ENCODE measurements at regions not wholly inside any gene's neighbourhood (a gene's known extent, or its start where the extent isn't known, plus 50 kb on each side); places are given as distances from the start of the nearest gene placed in this dataset.

DNA sequence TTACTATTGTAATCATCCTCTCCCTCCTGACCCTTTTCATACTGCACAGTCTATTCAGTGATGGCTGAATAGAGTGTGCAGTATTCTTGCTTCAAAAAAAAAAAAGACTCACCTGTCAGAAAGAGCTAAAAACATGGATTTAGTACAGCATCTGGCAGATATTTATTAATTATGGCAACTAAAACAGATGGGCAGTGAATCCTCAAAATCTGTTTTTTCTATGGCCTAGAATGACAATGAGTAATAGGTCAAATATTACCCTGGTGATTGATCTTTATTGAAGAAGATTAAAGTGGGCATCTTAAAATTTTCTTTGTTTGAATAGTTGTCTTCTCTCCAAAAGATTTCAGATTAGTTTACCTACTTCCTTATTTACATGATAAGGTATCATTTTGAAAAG is 543.6 kb downstream of the FOXG1 start:
- DNase-seq: no peak

- DNase-seq: no peak
Measured at GRCh38 chr14:29310757-29311156, 544.2 kb downstream of the FOXG1 start.

DNA sequence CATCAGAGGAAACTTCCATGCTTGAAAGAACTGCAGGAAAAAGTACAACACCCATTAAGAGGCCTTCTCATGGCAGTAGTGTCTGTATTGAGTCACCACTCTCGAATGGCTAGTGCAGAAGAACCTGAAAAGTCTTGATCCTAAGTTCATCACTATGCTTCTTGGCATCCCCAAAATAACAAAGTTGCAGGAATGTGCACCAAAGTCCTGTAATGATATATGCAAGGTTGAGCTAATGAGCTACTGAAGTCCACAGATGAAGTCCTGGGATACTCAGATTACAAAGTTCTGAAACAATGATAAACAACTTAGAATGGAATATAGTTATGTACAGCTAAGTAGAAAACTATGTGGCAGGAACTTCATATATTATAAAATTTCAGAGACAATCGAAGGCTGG is 545.4 kb downstream of the FOXG1 start:
- no peak for DNase-seq

DNA sequence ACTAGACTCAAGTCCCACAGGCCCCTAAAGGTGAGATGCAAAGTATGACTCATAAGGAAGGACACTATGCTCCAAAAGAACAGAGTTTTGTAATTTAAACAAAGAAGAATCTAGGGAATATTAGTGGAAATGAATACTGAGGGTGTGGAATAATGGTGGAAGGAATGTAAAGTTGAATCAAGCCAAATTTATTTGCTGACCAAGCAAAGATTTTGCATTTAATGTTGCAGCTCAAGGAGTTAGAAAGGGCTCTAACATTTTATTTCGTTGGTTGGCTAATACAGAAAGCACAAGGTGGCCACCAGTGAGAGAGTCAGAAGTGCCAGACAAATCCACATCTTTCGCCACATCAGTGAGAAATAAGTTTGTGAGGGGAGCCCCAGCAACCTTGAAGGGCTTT is 550.3 kb downstream of the FOXG1 start:
- no peak for DNase-seq

GRCh38 chr14:29317423-29317822 is 550.8 kb downstream of the FOXG1 start:
- no peak for DNase-seq

DNA sequence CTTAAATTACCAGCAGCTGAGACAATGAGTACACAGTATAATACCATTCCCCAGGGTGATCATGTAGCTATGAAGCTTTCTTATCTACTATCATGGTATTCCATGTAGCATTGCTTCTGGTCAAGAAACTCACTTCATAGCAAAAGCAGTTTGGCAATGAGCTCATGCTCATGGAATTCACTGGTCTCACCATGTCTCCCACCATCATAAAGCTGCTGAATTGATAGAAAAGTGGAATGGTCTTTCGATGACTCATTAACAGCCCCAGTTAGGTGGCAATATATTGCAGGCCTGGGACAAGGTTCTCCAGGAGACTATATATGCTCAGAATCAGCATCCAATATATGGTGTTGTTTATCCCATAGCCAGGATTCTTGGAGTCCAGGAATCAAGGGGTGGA is 553.7 kb downstream of the FOXG1 start:
- no peak for DNase-seq

DNA sequence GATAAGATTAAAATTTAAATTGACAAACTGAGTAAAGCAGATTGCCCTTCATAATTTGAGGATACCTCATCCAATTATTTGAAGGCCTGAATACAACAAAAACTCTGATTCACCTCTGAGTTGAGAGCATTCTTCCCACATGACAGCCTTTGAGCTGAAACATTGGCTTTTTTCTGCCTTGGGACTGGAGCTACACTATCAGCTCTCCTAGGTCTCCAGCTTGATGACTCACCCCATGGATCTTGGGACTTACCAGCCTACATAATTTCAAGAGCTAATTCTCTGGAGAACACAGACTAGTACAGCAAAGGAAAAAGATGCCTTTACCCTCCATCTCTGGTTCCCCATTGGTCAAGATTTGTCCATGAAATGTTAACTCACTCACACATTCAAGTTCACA is 555.1 kb downstream of the FOXG1 start:
- DNase-seq: no peak

DNA sequence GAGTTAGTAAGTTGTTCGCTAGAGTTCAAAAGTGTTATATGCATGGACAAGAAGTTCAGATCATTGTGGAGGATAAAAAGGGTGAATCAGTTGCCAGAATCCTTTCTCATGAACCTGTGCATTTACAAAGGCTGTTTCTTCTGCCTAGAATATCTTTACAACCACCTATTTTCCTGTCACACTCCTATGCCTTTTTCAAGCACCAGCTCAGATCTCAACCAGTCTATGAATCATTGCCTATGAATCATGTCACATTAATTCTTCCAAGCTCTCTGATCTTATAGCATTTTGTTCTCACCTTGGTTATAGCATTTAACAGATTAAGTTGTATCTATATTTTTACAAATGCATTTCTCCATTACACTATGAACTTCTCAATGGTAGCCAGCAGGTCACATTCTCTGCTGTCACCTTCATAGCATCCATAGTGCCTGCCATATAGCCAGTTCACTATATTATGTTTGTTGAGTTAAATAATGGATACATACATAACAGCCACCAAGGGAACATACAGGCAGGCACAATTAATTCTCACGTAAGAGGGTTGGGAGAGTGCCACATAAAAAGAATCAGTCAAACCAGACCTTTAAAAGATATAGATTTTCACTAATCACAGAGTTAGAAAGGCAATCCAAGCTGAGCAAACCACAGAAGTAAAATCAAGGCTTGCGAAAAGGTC is 573.0 kb downstream of the FOXG1 start:
- no peak for DNase-seq

- no peak for DNase-seq
Measured at GRCh38 chr14:29348504-29348903, 579.1 kb downstream of the PRKD1 start.

GRCh38 chr14:29350496-29350895 is 577.2 kb downstream of the PRKD1 start:
- DNase-seq: no peak

DNA sequence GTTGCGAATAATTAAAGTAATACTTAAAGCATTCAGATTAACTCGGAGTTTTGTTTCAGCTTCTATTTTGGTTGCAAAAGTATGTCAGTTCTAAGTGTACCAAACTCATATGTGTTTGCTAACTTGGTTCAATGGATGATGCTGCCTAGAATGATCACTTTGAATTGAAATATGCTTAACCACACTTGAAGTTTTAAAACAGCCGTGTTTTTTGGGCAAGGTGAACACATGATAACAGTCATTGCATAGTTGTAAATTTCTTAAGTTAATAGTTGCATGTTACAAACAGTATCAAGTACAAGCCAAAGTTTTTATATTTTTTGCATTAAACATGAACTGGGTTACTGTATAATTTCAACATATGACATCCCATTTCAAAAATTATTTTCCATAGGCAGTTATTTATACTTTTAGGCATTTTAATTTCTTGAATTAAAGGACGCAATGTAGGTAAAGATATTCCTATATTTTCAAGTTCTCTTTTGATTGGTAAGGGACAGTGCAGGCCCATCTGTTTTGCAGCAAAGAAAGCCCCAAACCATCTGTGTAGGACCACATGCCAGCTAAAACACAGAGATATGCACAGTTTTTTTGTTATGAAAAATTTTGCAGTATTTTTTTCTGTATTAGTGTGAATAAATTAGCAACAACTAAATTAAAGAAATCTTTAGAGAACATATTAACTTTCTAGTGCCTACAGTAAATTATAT is 575.5 kb downstream of the PRKD1 start:
- no peak for DNase-seq

DNA sequence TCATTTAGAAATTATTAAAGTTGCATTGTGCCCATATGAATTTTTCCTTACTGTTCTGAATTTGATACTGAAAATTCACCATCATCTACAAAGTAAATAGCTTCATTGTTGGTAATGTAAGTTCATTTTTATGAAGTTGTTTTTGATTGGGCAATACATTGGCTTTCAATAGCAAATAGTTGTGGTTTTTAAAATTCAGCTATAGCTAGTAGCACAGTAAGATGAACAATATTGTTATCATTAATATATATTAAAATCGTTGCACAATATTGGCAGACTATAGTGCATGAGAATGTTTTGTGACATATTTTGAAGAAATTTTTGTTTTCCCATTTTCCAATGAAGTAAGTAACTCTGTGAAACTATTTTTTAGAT is 575.0 kb downstream of the PRKD1 start:
- DNase-seq: no peak

GRCh38 chr14:29353513-29353912 is 574.1 kb downstream of the PRKD1 start:
- no peak for DNase-seq

GRCh38 chr14:29354486-29354885 is 573.2 kb downstream of the PRKD1 start:
- DNase-seq: no peak

- no peak for DNase-seq
Measured at GRCh38 chr14:29355331-29355730, 572.3 kb downstream of the PRKD1 start.

DNA sequence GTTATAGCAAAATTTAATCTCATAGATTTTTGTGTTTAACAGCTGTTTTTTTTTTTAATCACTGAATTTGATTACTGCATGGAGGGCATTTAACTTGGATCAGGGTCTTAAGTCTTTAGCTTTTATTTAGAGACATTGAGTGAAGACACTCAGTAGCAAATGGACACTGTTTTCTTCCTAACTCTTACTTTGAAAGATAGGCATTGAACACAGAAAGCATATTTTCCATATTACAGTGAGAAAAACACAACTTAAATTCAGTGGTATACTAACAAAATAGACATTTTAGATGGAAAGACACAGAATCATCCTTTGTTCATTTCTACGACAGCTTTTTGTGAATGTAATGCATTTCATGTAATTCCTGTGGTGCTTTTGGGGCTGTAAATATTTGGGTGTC is 571.8 kb downstream of the PRKD1 start:
- no peak for DNase-seq

GRCh38 chr14:29360656-29361055 is 567.0 kb downstream of the PRKD1 start:
- DNase-seq: no peak

DNA sequence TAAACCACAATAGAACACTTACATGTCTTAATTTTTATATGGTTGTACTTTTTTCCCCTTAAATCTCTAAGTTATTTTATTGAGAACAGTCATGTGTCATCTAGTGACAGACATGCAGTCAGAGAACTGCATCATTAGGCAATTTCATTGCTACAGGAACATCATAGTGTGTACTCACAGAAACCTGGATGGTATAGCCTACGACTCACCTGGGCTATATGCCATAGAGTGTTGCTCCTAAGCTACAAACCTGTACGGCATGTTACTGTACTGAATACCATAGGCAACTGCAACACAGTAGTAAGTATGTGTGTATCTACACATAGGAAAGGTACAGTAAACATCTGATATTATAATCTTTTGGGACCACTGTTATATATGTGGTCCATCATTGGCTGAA is 557.6 kb downstream of the PRKD1 start:
- no peak for DNase-seq

- no peak for DNase-seq
Measured at GRCh38 chr14:29376237-29376636, 551.4 kb downstream of the PRKD1 start.

GRCh38 chr14:29380826-29381225 is 546.8 kb downstream of the PRKD1 start:
- no peak for DNase-seq

GRCh38 chr14:29388571-29388970 is 539.1 kb downstream of the PRKD1 start:
- no peak for DNase-seq

DNA sequence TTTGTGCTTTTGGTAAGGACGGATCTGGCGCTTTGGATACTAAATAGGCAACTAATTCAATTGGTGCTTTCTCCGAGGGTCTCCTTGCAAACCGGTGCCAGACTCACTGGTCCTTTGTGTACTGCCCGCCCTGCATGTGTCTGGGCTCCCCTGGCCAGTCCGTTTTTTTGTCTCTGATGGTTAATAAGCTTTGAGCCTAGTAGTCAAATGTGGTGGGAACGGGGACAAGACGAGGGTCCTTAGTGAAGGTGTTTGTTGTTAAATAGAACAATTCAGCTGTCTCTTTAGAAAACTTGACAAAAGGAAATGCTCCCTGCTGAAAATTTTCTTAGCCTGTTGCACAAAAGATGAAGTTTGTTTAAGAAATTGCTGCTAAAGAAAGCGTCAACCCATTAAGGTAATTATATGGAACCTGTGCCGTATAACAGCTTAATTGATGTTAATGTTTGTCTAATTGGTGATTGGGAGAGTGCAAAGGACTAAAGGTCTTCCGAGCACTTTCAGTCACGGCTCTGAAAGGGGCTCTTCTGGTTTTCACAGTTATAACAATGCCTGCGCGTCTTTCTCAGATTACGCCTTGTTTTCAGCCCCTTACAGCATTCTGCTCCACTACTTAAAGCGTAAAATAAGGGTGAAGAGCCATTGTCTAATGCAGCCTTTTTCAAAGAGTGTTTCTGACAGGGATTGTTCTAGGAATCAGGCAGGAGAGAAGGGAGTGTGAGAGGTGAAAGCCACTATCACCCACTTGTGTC is 537.4 kb downstream of the PRKD1 start:
- peak; percentile 93 for DNase-seq

- DNase-seq: no peak
Measured at GRCh38 chr14:29391231-29391630, 536.4 kb downstream of the PRKD1 start.

DNA sequence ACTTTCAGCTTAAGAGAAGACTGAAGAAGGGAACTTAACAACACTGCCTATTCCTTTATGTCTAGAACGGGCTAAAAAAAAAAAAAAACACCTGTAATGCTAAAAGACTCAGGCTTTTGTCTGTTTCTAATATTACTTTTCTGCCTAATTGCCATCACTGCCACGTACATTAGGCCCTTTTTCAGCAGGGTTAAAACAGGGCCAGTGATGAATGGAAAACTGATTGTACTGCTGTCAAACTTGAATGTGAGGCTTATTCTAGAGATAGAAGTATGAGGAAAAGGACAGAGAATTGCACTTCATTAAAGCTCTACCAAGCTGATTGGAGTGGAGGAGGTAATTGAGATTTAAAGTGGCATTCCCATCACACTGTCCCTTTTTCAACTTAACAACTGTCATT is 535.8 kb downstream of the PRKD1 start:
- no peak for DNase-seq

Measured in NCI-H1417 treated with DMSO at 0.1 percent for 48 hours (cell line).